ENCODE measurements at regions not wholly inside any gene's neighbourhood (a gene's known extent, or its start where the extent isn't known, plus 50 kb on each side); places are given as distances from the start of the nearest gene placed in this dataset.

DNA sequence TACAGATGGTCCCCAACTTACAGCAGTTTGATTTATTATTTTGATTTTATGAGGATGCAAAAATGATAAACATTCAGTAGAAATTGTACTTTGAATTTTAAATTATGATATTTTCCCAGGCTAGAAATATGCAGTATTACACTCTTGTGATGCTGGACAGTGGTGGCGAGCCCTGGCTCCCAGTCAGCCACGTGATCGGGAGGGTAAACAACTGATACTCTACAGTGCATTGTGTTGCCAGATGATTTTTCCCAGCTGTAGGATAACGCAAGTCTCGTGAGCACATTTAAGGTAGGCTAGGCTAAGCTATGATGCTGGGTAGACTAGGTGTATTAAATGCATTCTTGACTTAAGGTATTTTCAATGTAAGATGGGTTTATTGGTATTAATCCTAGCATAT is 865.2 kb downstream of the SORCS3 start:
- no peaks in the 10 kb centered on the region for H3K4me1 ChIP-seq (replicated peaks in 1 of 2)
- WGBS, 4 donors, result 64 to 77% (median 71%) methylated on average over 3 to 5 of the region's 5 CpGs
- H3K36me3 ChIP-seq (replicated peaks in 1 of 2), result no peaks in the 10 kb centered on the region
- no peak overlapping the region for H3K27ac ChIP-seq
- H3K9me3 ChIP-seq (replicated peaks in 1 of 3), result no peaks in the 10 kb centered on the region
- no peak overlapping the region for H3K4me3 ChIP-seq
- TF ChIP-seq POLR2A (IDR thresholded peaks at IDR 0.05), result no peak
- TF ChIP-seq, protein P1, sequence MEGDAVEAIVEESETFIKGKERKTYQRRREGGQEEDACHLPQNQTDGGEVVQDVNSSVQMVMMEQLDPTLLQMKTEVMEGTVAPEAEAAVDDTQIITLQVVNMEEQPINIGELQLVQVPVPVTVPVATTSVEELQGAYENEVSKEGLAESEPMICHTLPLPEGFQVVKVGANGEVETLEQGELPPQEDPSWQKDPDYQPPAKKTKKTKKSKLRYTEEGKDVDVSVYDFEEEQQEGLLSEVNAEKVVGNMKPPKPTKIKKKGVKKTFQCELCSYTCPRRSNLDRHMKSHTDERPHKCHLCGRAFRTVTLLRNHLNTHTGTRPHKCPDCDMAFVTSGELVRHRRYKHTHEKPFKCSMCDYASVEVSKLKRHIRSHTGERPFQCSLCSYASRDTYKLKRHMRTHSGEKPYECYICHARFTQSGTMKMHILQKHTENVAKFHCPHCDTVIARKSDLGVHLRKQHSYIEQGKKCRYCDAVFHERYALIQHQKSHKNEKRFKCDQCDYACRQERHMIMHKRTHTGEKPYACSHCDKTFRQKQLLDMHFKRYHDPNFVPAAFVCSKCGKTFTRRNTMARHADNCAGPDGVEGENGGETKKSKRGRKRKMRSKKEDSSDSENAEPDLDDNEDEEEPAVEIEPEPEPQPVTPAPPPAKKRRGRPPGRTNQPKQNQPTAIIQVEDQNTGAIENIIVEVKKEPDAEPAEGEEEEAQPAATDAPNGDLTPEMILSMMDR (IDR thresholded peaks at IDR 0.05), result no peak
- H3K27me3 ChIP-seq, result no peaks in the 10 kb centered on the region
- intact Hi-C loops (cut with DNase I), result no loop called here
- DNase-seq, result no peak

DNA sequence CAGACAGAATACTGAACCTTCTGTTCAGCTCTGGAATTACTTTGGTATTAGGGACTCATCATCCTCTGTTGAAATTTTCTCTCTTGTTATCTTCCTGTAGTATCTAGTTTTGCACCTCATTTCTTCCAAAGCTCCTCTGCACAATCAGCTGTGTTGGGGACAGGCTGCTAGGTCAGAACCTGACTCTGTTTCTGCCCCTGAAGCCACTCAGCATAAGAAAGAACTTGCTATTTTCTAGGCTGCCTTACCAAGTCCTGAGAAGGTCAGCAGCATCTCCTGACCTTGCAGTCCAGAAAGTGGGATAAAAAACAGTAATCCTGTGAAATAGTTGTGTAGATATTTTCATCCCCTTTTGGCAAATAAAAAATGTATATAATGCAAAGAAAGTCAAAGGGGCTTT is 862.6 kb downstream of the SORCS3 start:
- H3K9me3 ChIP-seq (replicated peaks in 1 of 3), result no peaks in the 10 kb centered on the region
- no peaks in the 10 kb centered on the region for H3K4me1 ChIP-seq (replicated peaks in 1 of 2)
- no peak overlapping the region for H3K4me3 ChIP-seq
- no peak for DNase-seq
- H3K27me3 ChIP-seq, result no peaks in the 10 kb centered on the region
- intact Hi-C loops (cut with DNase I), result no loop called here
- no peak overlapping the region for H3K27ac ChIP-seq
- no peaks in the 10 kb centered on the region for H3K36me3 ChIP-seq (replicated peaks in 1 of 2)
- TF ChIP-seq POLR2A (IDR thresholded peaks at IDR 0.05), result no peak
- TF ChIP-seq, protein P1 (IDR thresholded peaks at IDR 0.05), result no peak

DNA sequence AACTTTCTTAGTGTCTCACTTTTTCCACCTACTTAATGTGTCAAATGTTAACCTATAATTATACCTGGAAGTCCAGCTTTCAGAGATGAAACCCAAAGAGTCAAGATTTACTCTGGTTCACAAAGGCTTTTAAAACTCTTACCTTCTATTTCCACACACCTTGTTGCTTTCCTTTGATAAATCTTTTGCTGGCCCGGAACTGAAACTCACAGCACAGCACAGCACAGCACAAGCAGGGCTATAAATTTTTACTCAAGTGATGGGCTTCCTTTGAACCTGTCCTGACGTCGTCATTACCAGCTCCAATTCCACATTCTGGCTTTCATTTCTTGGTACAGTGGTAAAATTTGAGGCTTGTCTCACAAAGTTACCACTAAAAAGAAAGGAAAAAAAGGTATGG is 861.0 kb downstream of the SORCS3 start:
- H3K36me3 ChIP-seq (replicated peaks in 1 of 2), result no peaks in the 10 kb centered on the region
- intact Hi-C loops (cut with DNase I), result no loop called here
- no peaks in the 10 kb centered on the region for H3K27me3 ChIP-seq
- WGBS, 4 donors, result 31 to 43% (median 36%) methylated on average over 3 of the region's 3 CpGs
- H3K4me3 ChIP-seq, result no peak overlapping the region
- no peak overlapping the region for H3K27ac ChIP-seq
- H3K9me3 ChIP-seq (replicated peaks in 1 of 3), result no peaks in the 10 kb centered on the region
- no peaks in the 10 kb centered on the region for H3K4me1 ChIP-seq (replicated peaks in 1 of 2)
- TF ChIP-seq, protein P1 (IDR thresholded peaks at IDR 0.05), result no peak
- TF ChIP-seq POLR2A (IDR thresholded peaks at IDR 0.05), result no peak
- no peak for DNase-seq

DNA sequence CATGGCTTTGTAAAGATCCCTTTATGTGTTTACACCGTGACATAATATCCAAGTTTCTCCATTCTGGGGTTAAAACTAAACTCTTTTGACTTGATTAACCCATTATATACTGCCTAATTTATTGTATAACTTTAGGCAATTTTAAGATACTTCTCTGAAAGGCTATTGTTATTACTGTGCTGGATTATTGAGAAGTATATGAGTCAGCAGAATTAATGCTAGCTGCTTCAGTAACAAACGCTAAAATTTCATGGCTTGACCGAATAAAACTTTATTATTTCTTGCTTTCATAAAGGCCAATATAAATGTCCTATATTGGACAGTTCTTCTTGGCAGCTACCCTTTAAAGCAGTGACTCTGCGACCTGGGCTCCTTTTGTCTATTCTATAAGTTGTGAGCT is 853.9 kb downstream of the SORCS3 start:
- no peaks in the 10 kb centered on the region for H3K36me3 ChIP-seq (replicated peaks in 1 of 2)
- H3K4me3 ChIP-seq, result no peak overlapping the region
- H3K4me1 ChIP-seq (replicated peaks in 1 of 2), result no peaks in the 10 kb centered on the region
- no peaks in the 10 kb centered on the region for H3K9me3 ChIP-seq (replicated peaks in 1 of 3)
- 81 to 90% (median 84%) methylated on average over 4 of the region's 4 CpGs for WGBS, 4 donors
- DNase-seq, result no peak
- intact Hi-C loops (cut with DNase I), result no loop called here
- TF ChIP-seq, protein P1 (IDR thresholded peaks at IDR 0.05), result no peak
- no peak for TF ChIP-seq POLR2A (IDR thresholded peaks at IDR 0.05)
- no peaks in the 10 kb centered on the region for H3K27me3 ChIP-seq
- no peak overlapping the region for H3K27ac ChIP-seq

Measured in adrenal gland (tissue), 9 donors.